ENCODE measurements at regions not wholly inside any gene's neighbourhood (a gene's known extent, or its start where the extent isn't known, plus 50 kb on each side); places are given as distances from the start of the nearest gene placed in this dataset.

- H3K4me3 ChIP-seq: no peak overlapping the region
- no peak for DNase-seq (ENCODE audit: low spot score)
- H3K27ac ChIP-seq: no peak overlapping the region
- TF ChIP-seq CTCF (IDR thresholded peaks at IDR 0.05): no peak
Observed at GRCh38 chr3:59660376-59660775, 610.6 kb upstream of the CFAP20DC start.

- no peak for DNase-seq (ENCODE audit: low spot score)
- no peak overlapping the region for H3K4me3 ChIP-seq
- no peak for TF ChIP-seq CTCF (IDR thresholded peaks at IDR 0.05)
- no peak overlapping the region for H3K27ac ChIP-seq
Observed at GRCh38 chr3:59659755-59660154, 609.9 kb upstream of the CFAP20DC start.

GRCh38 chr3:59658866-59659265 lies 609.0 kb upstream of the CFAP20DC start:
- DNase-seq (ENCODE audit: low spot score): no peak
- TF ChIP-seq CTCF (IDR thresholded peaks at IDR 0.05): no peak
- Histone ChIP-seq H3K4me3 (no peak overlapping the region), H3K27ac (no peak overlapping the region)

GRCh38 chr3:59658274-59658673 lies 608.4 kb upstream of the CFAP20DC start:
- TF ChIP-seq CTCF (IDR thresholded peaks at IDR 0.05): no peak
- DNase-seq (ENCODE audit: low spot score): no peak
- H3K27ac ChIP-seq: no peak overlapping the region
- H3K4me3 ChIP-seq: no peak overlapping the region

GRCh38 chr3:59655418-59656015 lies 605.7 kb upstream of the CFAP20DC start:
- no peak for TF ChIP-seq CTCF (IDR thresholded peaks at IDR 0.05)
- H3K27ac ChIP-seq: no peak overlapping the region
- no peak for DNase-seq (ENCODE audit: low spot score)
- H3K4me3 ChIP-seq: no peak overlapping the region

- peak overlapping the region; percentile 2 for H3K4me3 ChIP-seq
- DNase-seq (ENCODE audit: low spot score): no peak
- peak overlapping the region in 1 of 2 donors; percentile 57 for H3K27ac ChIP-seq
- no peak for TF ChIP-seq CTCF (IDR thresholded peaks at IDR 0.05)
Observed at GRCh38 chr3:59654480-59655417, 604.9 kb upstream of the CFAP20DC start.

GRCh38 chr3:59654123-59654479 lies 604.3 kb upstream of the CFAP20DC start:
- no peak for DNase-seq (ENCODE audit: low spot score)
- peak overlapping the region; percentile 2 for H3K4me3 ChIP-seq

More at GRCh38 chr3:59654123-59654479, 604.3 kb upstream of the CFAP20DC start:
- TF ChIP-seq CTCF (IDR thresholded peaks at IDR 0.05): no peak
- H3K27ac ChIP-seq: peak overlapping the region in 1 of 2 donors; percentile 57
